ENCODE measurements at regions not wholly inside any gene's neighbourhood (a gene's known extent, or its start where the extent isn't known, plus 50 kb on each side); places are given as distances from the start of the nearest gene placed in this dataset.
"Not testable (repeated sequence)": the region's sequence is repeated elsewhere in the genome, so short reads cannot be mapped to it uniquely, and the experiment has no call there.

- no peak for DNase-seq
- H3K4me3 ChIP-seq = no peak overlapping the region
- no peaks in the 10 kb centered on the region for H3K9me3 ChIP-seq
- no peaks in the 10 kb centered on the region for H3K27me3 ChIP-seq
- no peaks in the 10 kb centered on the region for H3K36me3 ChIP-seq
Observed at GRCh38 chrX:103428525-103428924, 52.2 kb downstream of the BEX3 start.

- H3K4me3 ChIP-seq, H3K36me3 ChIP-seq, H3K9me3 ChIP-seq, DNase-seq, H3K27me3 ChIP-seq: not testable (repeated sequence)
Observed at GRCh38 chrX:103429026-103429425, 52.7 kb downstream of the BEX3 start.

- no peaks in the 10 kb centered on the region for H3K27me3 ChIP-seq
Observed at GRCh38 chrX:103431316-103431715, 55.0 kb downstream of the BEX3 start.

GRCh38 chrX:103432841-103433240, 56.5 kb downstream of the BEX3 start:
- DNase-seq = peak; percentile 4
- not testable (repeated sequence) for H3K36me3 ChIP-seq, H3K27me3 ChIP-seq, H3K4me3 ChIP-seq, H3K9me3 ChIP-seq

More at GRCh38 chrX:103431316-103431715, 55.0 kb downstream of the BEX3 start:
- peak; percentile 55 for DNase-seq
- no peaks in the 10 kb centered on the region for H3K9me3 ChIP-seq
- no peaks in the 10 kb centered on the region for H3K36me3 ChIP-seq
- H3K4me3 ChIP-seq = no peak overlapping the region

- peak; percentile 11 for DNase-seq
- Histone ChIP-seq H3K4me3 (no peak overlapping the region), H3K36me3 (no peaks in the 10 kb centered on the region), H3K27me3 (no peaks in the 10 kb centered on the region), H3K9me3 (no peaks in the 10 kb centered on the region)
Observed at GRCh38 chrX:103437147-103437873, 61.0 kb downstream of the BEX3 start.

GRCh38 chrX:103439161-103439560, 62.8 kb downstream of the BEX3 start:
- no peak for DNase-seq
- Histone ChIP-seq H3K4me3 (no peak overlapping the region), H3K27me3 (no peaks in the 10 kb centered on the region), H3K9me3 (no peaks in the 10 kb centered on the region), H3K36me3 (no peaks in the 10 kb centered on the region)

GRCh38 chrX:103440621-103441020, 64.3 kb downstream of the BEX3 start:
- no peak overlapping the region for H3K4me3 ChIP-seq
- H3K9me3 ChIP-seq = no peaks in the 10 kb centered on the region
- DNase-seq = no peak
- no peaks in the 10 kb centered on the region for H3K36me3 ChIP-seq
- no peaks in the 10 kb centered on the region for H3K27me3 ChIP-seq

- no peaks in the 10 kb centered on the region for H3K36me3 ChIP-seq
- H3K4me3 ChIP-seq = no peak overlapping the region
- H3K27me3 ChIP-seq = no peaks in the 10 kb centered on the region
- DNase-seq = no peak
- no peaks in the 10 kb centered on the region for H3K9me3 ChIP-seq
Observed at GRCh38 chrX:103441878-103442535, 65.7 kb downstream of the BEX3 start.

- peak; percentile 7 for DNase-seq
- Histone ChIP-seq H3K27me3 (no peaks in the 10 kb centered on the region), H3K4me3 (no peak overlapping the region)
Observed at GRCh38 chrX:103442536-103442901, 66.2 kb downstream of the BEX3 start.

GRCh38 chrX:103446665-103447302, 70.4 kb downstream of the BEX3 start:
- no peak for DNase-seq
- no peaks in the 10 kb centered on the region for H3K36me3 ChIP-seq
- H3K9me3 ChIP-seq = no peaks in the 10 kb centered on the region
- H3K4me3 ChIP-seq = no peak overlapping the region
- H3K27me3 ChIP-seq = no peaks in the 10 kb centered on the region

More at GRCh38 chrX:103442536-103442901, 66.2 kb downstream of the BEX3 start:
- Histone ChIP-seq H3K9me3 (no peaks in the 10 kb centered on the region), H3K36me3 (no peaks in the 10 kb centered on the region)

All from MG63 (cell line).